Ascending aorta (tissue), 2 donors: ENCODE measurements at regions not wholly inside any gene's neighbourhood (a gene's known extent, or its start where the extent isn't known, plus 50 kb on each side); places are given as distances from the start of the nearest gene placed in this dataset.

ENCODE experiments used
- DNase-seq, 2 donors: peaks; one replicate each; pipeline ENCODE4 v3.0.0-alpha.2; 2019; ENCODE audit warnings: low spot score in 2 of 2
- H3K27ac ChIP-seq, 2 donors: fragments of 200-600 bp; sonication (generic); one replicate each; pipeline ENCODE4 v1.5.1; 2016 to 2017; ENCODE audit warnings: mild to moderate bottlenecking in 1 of 2
- H3K27me3 ChIP-seq: fragments of 200-600 bp; sonication (generic); one replicate; pipeline ENCODE4 v1.5.1; 2017
- H3K36me3 ChIP-seq, 2 donors: fragments of 200-600 bp; sonication (generic); one replicate each; pipeline ENCODE4 v1.5.1; 2016
- H3K4me1 ChIP-seq, 2 donors: fragments of 200-600 bp; sonication (generic); one replicate each; pipeline ENCODE4 v1.5.1; 2016 to 2017; ENCODE audit warnings: mild to moderate bottlenecking in 1 of 2
- H3K4me3 ChIP-seq, 2 donors: fragments of 200-600 bp; sonication (generic); one replicate each; pipeline ENCODE4 v1.5.1; 2016 to 2017; ENCODE audit warnings: mild to moderate bottlenecking in 1 of 2
- H3K9me3 ChIP-seq, 2 donors: fragments of 200-600 bp; sonication (generic); one replicate each; pipeline ENCODE4 v1.5.1; 2016
- CTCF ChIP-seq, 3 experiments: fragments of 200-600 bp in 2 of 3; fragments of 450-650 bp in 1 of 3; sonication (generic) in 2 of 3; IDR thresholded peaks; one replicate each; pipeline ENCODE4 v1.5.1; 2016 to 2019; ENCODE audit warnings: antibody characterized with exemption in 3 of 3, mild to moderate bottlenecking in 1 of 3, moderate library complexity in 1 of 3
- intact Hi-C: fragments of 100-400 bp; cut with DNase I; formaldehyde crosslinking; loops from one replicate; pipeline ENCODE4 v1.15.1; 2023

- Histone ChIP-seq H3K4me3 (no peak overlapping the region), H3K9me3 (no peaks in the 10 kb centered on the region), H3K36me3 (no peaks in the 10 kb centered on the region), H3K27ac (no peak overlapping the region), H3K4me1 (no peaks in the 10 kb centered on the region), H3K27me3 (no peaks in the 10 kb centered on the region)
- no peak for DNase-seq
- intact Hi-C loops, result no loop called here
- no peak for TF ChIP-seq CTCF (IDR thresholded peaks at IDR 0.05)
Measured at GRCh38 chr20:4542270-4542669, 144.0 kb upstream of the PRNP start.

- intact Hi-C loops, result no loop called here
- Histone ChIP-seq H3K36me3 (no peaks in the 10 kb centered on the region), H3K27ac (no peak overlapping the region), H3K9me3 (peaks cover 0 to 10% of the 10 kb centered on the region in 2 donors), H3K27me3 (no peaks in the 10 kb centered on the region), H3K4me1 (no peaks in the 10 kb centered on the region), H3K4me3 (no peak overlapping the region)
- TF ChIP-seq CTCF (IDR thresholded peaks at IDR 0.05), result no peak
- DNase-seq, result no peak
Measured at GRCh38 chr20:4534315-4534714, 151.9 kb upstream of the PRNP start.

GRCh38 chr20:4533368-4534133 is 152.7 kb upstream of the PRNP start:
- intact Hi-C loops, result no loop called here
- Histone ChIP-seq H3K27ac (no peak overlapping the region), H3K36me3 (no peaks in the 10 kb centered on the region), H3K9me3 (peaks cover 0 to 10% of the 10 kb centered on the region in 2 donors), H3K27me3 (no peaks in the 10 kb centered on the region), H3K4me3 (no peak overlapping the region), H3K4me1 (no peaks in the 10 kb centered on the region)
- TF ChIP-seq CTCF (IDR thresholded peaks at IDR 0.05), result no peak
- no peak for DNase-seq

- Histone ChIP-seq H3K4me1 (no peaks in the 10 kb centered on the region), H3K4me3 (no peak overlapping the region), H3K9me3 (peaks cover 0 to 14% of the 10 kb centered on the region in 2 donors), H3K27me3 (no peaks in the 10 kb centered on the region), H3K36me3 (no peaks in the 10 kb centered on the region), H3K27ac (no peak overlapping the region)
- TF ChIP-seq CTCF (IDR thresholded peaks at IDR 0.05), result no peak
- intact Hi-C loops, result no loop called here
- DNase-seq, result no peak
Measured at GRCh38 chr20:4532772-4533171, 153.5 kb upstream of the PRNP start.

DNA sequence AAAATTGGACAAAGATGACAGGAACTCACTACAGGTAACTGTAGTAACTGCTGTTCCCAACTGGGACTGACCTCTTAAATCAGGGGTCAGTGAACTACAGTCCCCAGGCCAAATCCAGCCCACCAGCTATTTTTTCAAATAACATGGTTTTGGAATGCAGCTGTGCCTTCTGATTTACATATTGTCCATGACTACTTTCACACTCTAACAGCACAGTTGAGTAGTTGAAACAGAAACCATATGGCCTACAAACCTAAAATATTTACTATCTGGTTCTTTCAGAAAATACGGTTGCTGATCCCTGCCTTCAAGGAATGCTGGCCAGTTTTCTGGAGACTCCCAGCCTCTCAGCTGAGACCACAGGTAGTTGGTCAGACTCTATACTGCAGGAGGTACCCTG is 161.5 kb upstream of the PRNP start:
- Histone ChIP-seq H3K27me3 (no peaks in the 10 kb centered on the region), H3K9me3 (peaks cover 0 to 5% of the 10 kb centered on the region in 2 donors), H3K36me3 (no peaks in the 10 kb centered on the region), H3K4me1 (no peaks in the 10 kb centered on the region), H3K27ac (no peak overlapping the region), H3K4me3 (no peak overlapping the region)
- intact Hi-C loops, result no loop called here
- no peak for DNase-seq
- no peak for TF ChIP-seq CTCF (IDR thresholded peaks at IDR 0.05)
